Testis (tissue), 2 donors: ENCODE measurements at regions not wholly inside any gene's neighbourhood (a gene's known extent, or its start where the extent isn't known, plus 50 kb on each side); places are given as distances from the start of the nearest gene placed in this dataset.

Experiments
- POLR2A ChIP-seq: fragments of 450-650 bp; IDR thresholded peaks from one replicate; pipeline ENCODE4 v1.6.1; 2017; ENCODE audit warnings: antibody characterized with exemption, mild to moderate bottlenecking, moderate library complexity
- TF ChIP-seq, protein P1 (sequence below), 3 experiments: fragments of 450-650 bp in 2 of 3; fragments of 200-600 bp in 1 of 3; sonication (generic) in 1 of 3; IDR thresholded peaks; one replicate each; pipeline ENCODE4 v1.5.1; 2016 to 2019; ENCODE audit warnings: antibody characterized with exemption in 3 of 3, mild to moderate bottlenecking in 2 of 3, moderate library complexity in 1 of 3

DNA sequence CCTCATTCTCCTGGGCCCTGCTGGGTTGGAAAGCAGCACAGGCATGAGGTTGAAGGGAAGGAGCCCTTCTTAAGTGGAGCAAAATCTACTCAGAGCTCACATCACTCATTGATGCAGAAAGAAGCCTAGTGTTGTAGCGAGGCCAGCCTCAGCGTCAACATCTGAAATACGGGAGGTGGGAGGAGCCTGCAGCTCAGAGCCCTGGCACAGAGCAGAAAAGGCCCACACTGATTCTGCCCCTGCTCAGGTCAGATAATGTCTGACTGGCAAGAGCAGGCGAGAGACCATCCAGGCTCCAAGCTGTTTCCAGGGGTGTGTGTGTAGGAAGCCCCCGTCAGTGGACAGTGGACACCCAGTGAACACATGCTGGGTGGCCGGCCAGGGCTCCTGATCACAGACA lies 1541.6 kb downstream of the TSPY10 start:
- TF ChIP-seq, protein P1, sequence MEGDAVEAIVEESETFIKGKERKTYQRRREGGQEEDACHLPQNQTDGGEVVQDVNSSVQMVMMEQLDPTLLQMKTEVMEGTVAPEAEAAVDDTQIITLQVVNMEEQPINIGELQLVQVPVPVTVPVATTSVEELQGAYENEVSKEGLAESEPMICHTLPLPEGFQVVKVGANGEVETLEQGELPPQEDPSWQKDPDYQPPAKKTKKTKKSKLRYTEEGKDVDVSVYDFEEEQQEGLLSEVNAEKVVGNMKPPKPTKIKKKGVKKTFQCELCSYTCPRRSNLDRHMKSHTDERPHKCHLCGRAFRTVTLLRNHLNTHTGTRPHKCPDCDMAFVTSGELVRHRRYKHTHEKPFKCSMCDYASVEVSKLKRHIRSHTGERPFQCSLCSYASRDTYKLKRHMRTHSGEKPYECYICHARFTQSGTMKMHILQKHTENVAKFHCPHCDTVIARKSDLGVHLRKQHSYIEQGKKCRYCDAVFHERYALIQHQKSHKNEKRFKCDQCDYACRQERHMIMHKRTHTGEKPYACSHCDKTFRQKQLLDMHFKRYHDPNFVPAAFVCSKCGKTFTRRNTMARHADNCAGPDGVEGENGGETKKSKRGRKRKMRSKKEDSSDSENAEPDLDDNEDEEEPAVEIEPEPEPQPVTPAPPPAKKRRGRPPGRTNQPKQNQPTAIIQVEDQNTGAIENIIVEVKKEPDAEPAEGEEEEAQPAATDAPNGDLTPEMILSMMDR (IDR thresholded peaks at IDR 0.05): no peak
- TF ChIP-seq POLR2A: no peak
